ENCODE measurements at regions not wholly inside any gene's neighbourhood (a gene's known extent, or its start where the extent isn't known, plus 50 kb on each side); places are given as distances from the start of the nearest gene placed in this dataset.

DNA sequence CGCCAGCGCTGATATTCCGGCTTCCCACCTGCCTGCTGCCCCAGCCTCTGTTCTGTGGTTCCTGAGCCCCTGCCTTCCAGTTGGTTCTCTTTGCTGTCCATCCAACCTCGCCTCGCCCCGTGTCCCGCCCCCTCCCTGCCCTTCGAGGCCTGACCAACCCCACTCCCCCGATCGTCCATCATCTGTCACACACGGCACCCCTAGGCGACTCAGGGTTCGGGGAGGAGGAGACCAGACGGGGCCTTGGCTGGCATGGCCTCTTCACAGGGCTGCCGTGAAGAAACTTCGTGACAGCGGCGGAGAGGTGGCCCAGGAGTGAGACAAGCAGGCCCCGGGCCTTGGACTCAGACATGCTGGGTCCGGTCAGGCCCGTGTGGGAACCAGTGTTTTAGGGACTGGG, 226.1 kb downstream of the QKI start:
- TF ChIP-seq, protein P1, sequence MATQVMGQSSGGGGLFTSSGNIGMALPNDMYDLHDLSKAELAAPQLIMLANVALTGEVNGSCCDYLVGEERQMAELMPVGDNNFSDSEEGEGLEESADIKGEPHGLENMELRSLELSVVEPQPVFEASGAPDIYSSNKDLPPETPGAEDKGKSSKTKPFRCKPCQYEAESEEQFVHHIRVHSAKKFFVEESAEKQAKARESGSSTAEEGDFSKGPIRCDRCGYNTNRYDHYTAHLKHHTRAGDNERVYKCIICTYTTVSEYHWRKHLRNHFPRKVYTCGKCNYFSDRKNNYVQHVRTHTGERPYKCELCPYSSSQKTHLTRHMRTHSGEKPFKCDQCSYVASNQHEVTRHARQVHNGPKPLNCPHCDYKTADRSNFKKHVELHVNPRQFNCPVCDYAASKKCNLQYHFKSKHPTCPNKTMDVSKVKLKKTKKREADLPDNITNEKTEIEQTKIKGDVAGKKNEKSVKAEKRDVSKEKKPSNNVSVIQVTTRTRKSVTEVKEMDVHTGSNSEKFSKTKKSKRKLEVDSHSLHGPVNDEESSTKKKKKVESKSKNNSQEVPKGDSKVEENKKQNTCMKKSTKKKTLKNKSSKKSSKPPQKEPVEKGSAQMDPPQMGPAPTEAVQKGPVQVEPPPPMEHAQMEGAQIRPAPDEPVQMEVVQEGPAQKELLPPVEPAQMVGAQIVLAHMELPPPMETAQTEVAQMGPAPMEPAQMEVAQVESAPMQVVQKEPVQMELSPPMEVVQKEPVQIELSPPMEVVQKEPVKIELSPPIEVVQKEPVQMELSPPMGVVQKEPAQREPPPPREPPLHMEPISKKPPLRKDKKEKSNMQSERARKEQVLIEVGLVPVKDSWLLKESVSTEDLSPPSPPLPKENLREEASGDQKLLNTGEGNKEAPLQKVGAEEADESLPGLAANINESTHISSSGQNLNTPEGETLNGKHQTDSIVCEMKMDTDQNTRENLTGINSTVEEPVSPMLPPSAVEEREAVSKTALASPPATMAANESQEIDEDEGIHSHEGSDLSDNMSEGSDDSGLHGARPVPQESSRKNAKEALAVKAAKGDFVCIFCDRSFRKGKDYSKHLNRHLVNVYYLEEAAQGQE (IDR thresholded peaks at IDR 0.05; ENCODE audit: insufficient read depth in 1 of 2, low read depth in 2 of 2, low read length in 2 of 2), result no peak
- TF ChIP-seq POLR2AphosphoS5 (IDR thresholded peaks at IDR 0.05; ENCODE audit: low read depth, low read length) (no peak), TAF1 (IDR thresholded peaks at IDR 0.05; ENCODE audit: borderline replicate concordance, insufficient read depth, low read length) (no peak), SIN3A (IDR thresholded peaks at IDR 0.05; ENCODE audit: borderline replicate concordance, insufficient read depth, low read length) (no peak), FOXP2 (optimal IDR thresholded peaks at IDR 0.05; ENCODE audit: borderline replicate concordance, extremely low read depth, extremely low read length, insufficient read depth) (no peak)
